NCI-H82 treated with DMSO at 0.1 percent for 48 hours (cell line): ENCODE measurements at regions not wholly inside any gene's neighbourhood (a gene's known extent, or its start where the extent isn't known, plus 50 kb on each side); places are given as distances from the start of the nearest gene placed in this dataset.

Source experiments
- DNase-seq: peaks from one replicate; lab custom pipeline; 2025; ENCODE audit not compliant: unreplicated experiment; lab: John Stamatoyannopoulos, UW

- DNase-seq: no peak
Measured at GRCh38 chr21:16011719-16012118, 281.9 kb downstream of the USP25 start.

- DNase-seq: no peak
Measured at GRCh38 chr21:16013570-16013969, 283.8 kb downstream of the USP25 start.

GRCh38 chr21:16020878-16021277 lies 291.1 kb downstream of the USP25 start:
- DNase-seq: no peak

GRCh38 chr21:16022116-16022515 lies 292.3 kb downstream of the USP25 start:
- no peak for DNase-seq

- DNase-seq: no peak
Measured at GRCh38 chr21:16022921-16023320, 293.1 kb downstream of the USP25 start.

GRCh38 chr21:16028142-16028541 lies 298.4 kb downstream of the USP25 start:
- DNase-seq: no peak

- no peak for DNase-seq
Measured at GRCh38 chr21:16028941-16029464, 299.2 kb downstream of the USP25 start.

- no peak for DNase-seq
Measured at GRCh38 chr21:16033193-16033592, 303.4 kb downstream of the USP25 start.

GRCh38 chr21:16034446-16035190 lies 304.8 kb downstream of the USP25 start:
- DNase-seq: no peak

- no peak for DNase-seq
Measured at GRCh38 chr21:16037421-16037955, 307.7 kb downstream of the USP25 start.

- DNase-seq: no peak
Measured at GRCh38 chr21:16040601-16041000, 310.8 kb downstream of the USP25 start.

GRCh38 chr21:16044676-16045075 lies 314.9 kb downstream of the USP25 start:
- no peak for DNase-seq

- DNase-seq: peak; percentile 12
Measured at GRCh38 chr21:16046656-16047330, 317.0 kb downstream of the USP25 start.

- DNase-seq: peak; percentile 81
Measured at GRCh38 chr21:16047904-16048303, 318.1 kb downstream of the USP25 start.

- no peak for DNase-seq
Measured at GRCh38 chr21:16055014-16055413, 325.2 kb downstream of the USP25 start.

GRCh38 chr21:16058896-16059295 lies 329.1 kb downstream of the USP25 start:
- DNase-seq: no peak

GRCh38 chr21:16059981-16060380 lies 330.2 kb downstream of the USP25 start:
- no peak for DNase-seq

- DNase-seq: no peak
Measured at GRCh38 chr21:16061194-16061593, 331.4 kb downstream of the USP25 start.

- DNase-seq: no peak
Measured at GRCh38 chr21:16069178-16070112, 339.7 kb downstream of the USP25 start.

GRCh38 chr21:16070207-16070651 lies 340.4 kb downstream of the USP25 start:
- no peak for DNase-seq

GRCh38 chr21:16071092-16071491 lies 341.3 kb downstream of the USP25 start:
- DNase-seq: no peak
